B cell (primary cell): ENCODE measurements at regions not wholly inside any gene's neighbourhood (a gene's known extent, or its start where the extent isn't known, plus 50 kb on each side); places are given as distances from the start of the nearest gene placed in this dataset.
A peak's percentile ranks its signal among the peaks of the same experiment; 100 is the strongest.

ENCODE experiments used
- ATAC-seq: fragments of 200-7000 bp; cut with Tn5 transposase; one replicate; pipeline ENCODE4 v1.10.0; 2021; ENCODE audit warnings: low read depth, mild to moderate bottlenecking, moderate number of reproducible peaks, moderate library complexity
- CTCF ChIA-PET: fragments of 350-600 bp; sonication (Branson Sonifier 250); formaldehyde crosslinking; loops from one replicate; lab custom pipeline; 2021; ENCODE audit warnings: antibody characterized with exemption, inconsistent platforms; lab: Charles Lee
- POLR2A ChIA-PET: fragments of 350-600 bp; sonication (Branson Sonifier 250); formaldehyde crosslinking; loops from one replicate; lab custom pipeline; 2021; ENCODE audit warnings: antibody characterized with exemption; lab: Charles Lee
- DNase-seq: peaks from one replicate; pipeline ENCODE4 v3.0.0; 2013
- H2AFZ ChIP-seq: 2 replicates; pipeline ENCODE4 v1.6.1; 2012; ENCODE audit warnings: mild to moderate bottlenecking, low read depth, low read length; ENCODE audit not compliant: insufficient read depth, poor library complexity, severe bottlenecking
- H3K27ac ChIP-seq, 2 donors: 1 replicate in 1 of 2; 2 replicates in 1 of 2; pipeline ENCODE4 v1.5.1; 2012 to 2013; ENCODE audit warnings: low read length in 2 of 2, mild to moderate bottlenecking in 2 of 2, moderate library complexity in 1 of 2
- H3K27me3 ChIP-seq, 4 experiments: fragments of 200-600 bp in 1 of 4; sonication (generic) in 1 of 4; replicated peaks in 1 of 4; 1 replicate in 2 of 4; 2 replicates in 2 of 4; pipeline versions ENCODE4 v1.6.1 to v1.7.0; 2013 to 2016; ENCODE audit warnings: low read length in 3 of 4, mild to moderate bottlenecking in 2 of 4, mixed read lengths in 1 of 4, moderate library complexity in 1 of 4; ENCODE audit not compliant: insufficient read depth in 4 of 4, control insufficient read depth in 3 of 4; ENCODE audit errors: control extremely low read depth in 1 of 4
- H3K36me3 ChIP-seq, 2 experiments: replicated peaks in 1 of 2; 1 replicate in 1 of 2; 2 replicates in 1 of 2; pipeline versions ENCODE4 v1.6.1 to v1.7.1; 2013; ENCODE audit warnings: low read length in 1 of 2; ENCODE audit not compliant: insufficient read depth in 2 of 2, control insufficient read depth in 1 of 2; ENCODE audit errors: control extremely low read depth in 1 of 2, extremely low read depth in 1 of 2
- H3K4me1 ChIP-seq, 2 donors: fragments of 200-600 bp in 1 of 2; sonication (generic) in 1 of 2; 1 replicate in 1 of 2; 2 replicates in 1 of 2; pipeline versions ENCODE4 v1.5.1 to v1.6.1; 2013 to 2017; ENCODE audit warnings: low read length in 2 of 2; ENCODE audit not compliant: control insufficient read depth in 2 of 2, insufficient read depth in 2 of 2
- H3K4me2 ChIP-seq: replicated peaks from 2 replicates; pipeline ENCODE3; 2012; ENCODE audit warnings: mild to moderate bottlenecking, low read depth, low read length; ENCODE audit not compliant: poor library complexity, severe bottlenecking
- H3K4me3 ChIP-seq, 5 experiments: fragments of 200-600 bp in 1 of 5; sonication (generic) in 1 of 5; 1 replicate in 3 of 5; 2 replicates in 2 of 5; pipeline versions ENCODE4 v1.5.1 to v1.7.0; 2011 to 2016; ENCODE audit warnings: low read length in 4 of 5, mild to moderate bottlenecking in 4 of 5, low read depth in 2 of 5, control low read depth in 1 of 5, moderate library complexity in 1 of 5; ENCODE audit not compliant: insufficient read depth in 1 of 5; ENCODE audit errors: control extremely low read depth in 1 of 5, extremely low read depth in 1 of 5
- H3K79me2 ChIP-seq: fragments of 200-600 bp; sonication (generic); one replicate; pipeline ENCODE4 v1.6.0; 2016; ENCODE audit warnings: low read length; ENCODE audit not compliant: control insufficient read depth, insufficient read depth
- H3K9ac ChIP-seq: fragments of 200-600 bp; sonication (generic); 2 replicates; pipeline ENCODE4 v1.6.1; 2017; ENCODE audit warnings: mild to moderate bottlenecking, low read length, moderate library complexity
- H3K9me3 ChIP-seq, 3 donors: one replicate each; pipeline versions ENCODE4 v1.6.1 to v1.7.1; 2013; ENCODE audit warnings: low read length in 2 of 3; ENCODE audit not compliant: control insufficient read depth in 2 of 3, insufficient read depth in 1 of 3; ENCODE audit errors: control extremely low read depth in 1 of 3
- H4K20me1 ChIP-seq: 2 replicates; pipeline ENCODE4 v1.6.0; 2012; ENCODE audit warnings: mild to moderate bottlenecking, low read length; ENCODE audit not compliant: insufficient read depth, control insufficient read depth, poor library complexity, severe bottlenecking
- H3K27ac Mint-ChIP-seq: one replicate; pipeline ENCODE4 v1.8.0; 2021; ENCODE audit warnings: mixed read lengths
- H3K27me3 Mint-ChIP-seq: one replicate; pipeline ENCODE4 v1.8.0; 2021; ENCODE audit warnings: mixed read lengths
- H3K4me1 Mint-ChIP-seq: one replicate; pipeline ENCODE4 v1.8.0; 2021; ENCODE audit warnings: mixed read lengths
- H3K4me3 Mint-ChIP-seq: one replicate; pipeline ENCODE4 v1.8.0; 2021; ENCODE audit warnings: mixed read lengths
- H3K9me3 Mint-ChIP-seq: one replicate; pipeline ENCODE4 v1.8.0; 2022; ENCODE audit warnings: mixed read lengths; ENCODE audit not compliant: insufficient read depth
- CTCF ChIP-seq: fragments of 200-600 bp; IDR thresholded peaks from one replicate; pipeline ENCODE4 v1.8.0; 2022; ENCODE audit warnings: antibody characterized with exemption, mild to moderate bottlenecking
- EZH2 ChIP-seq: IDR thresholded peaks from 2 replicates; pipeline ENCODE4 v1.6.1; 2012; ENCODE audit warnings: borderline replicate concordance, low read depth, mild to moderate bottlenecking, moderate library complexity, low read length; ENCODE audit not compliant: insufficient read depth, poor library complexity, severe bottlenecking
- WGBS: methylation state at CpG from one replicate; pipeline ENCODE4 v1.1.5; 2013; ENCODE audit warnings: missing lambda C conversion rate; ENCODE audit not compliant: insufficient coverage; 5-methylcytosine and 5-hydroxymethylcytosine counted together
- intact Hi-C: fragments of 100-400 bp; cut with micrococcal nuclease; formaldehyde crosslinking; loops from one replicate; pipeline ENCODE4 v1.10.0; 2022

GRCh38 chr4:15376145-15376544 is 51.7 kb upstream of the C1QTNF7 start:
- Mint-ChIP-seq H3K9me3 (no peaks in the 10 kb centered on the region), H3K27ac (peak overlapping the region; percentile 86), H3K27me3 (peaks cover 9% of the 10 kb centered on the region), H3K4me3 (peak overlapping the region; percentile 58), H3K4me1 (peaks cover 23% of the 10 kb centered on the region)
- Histone ChIP-seq H3K36me3 (no peaks in the 10 kb centered on the region), H3K4me1 (peaks cover 15 to 18% of the 10 kb centered on the region in 2 donors), H3K27ac (peak overlapping the region; percentile 59 to 82), H3K9ac (peak overlapping the region; percentile 38), H2AFZ (peak overlapping the region; percentile 73), H4K20me1 (no peaks in the 10 kb centered on the region), H3K4me2 (peak overlapping the region; percentile 65), H3K79me2 (no peaks in the 10 kb centered on the region), H3K4me3 (peak overlapping the region in 2 of 5 experiments; percentile 0 to 31), H3K9me3 (no peaks in the 10 kb centered on the region), H3K27me3 (no peaks in the 10 kb centered on the region)
- intact Hi-C loops = no loop called here
- 16% methylated on average over 5 of the region's 5 CpGs for WGBS
- DNase-seq (peak; percentile 9), ATAC-seq (peak; percentile 28)
- TF ChIP-seq EZH2 (no peak), CTCF (no peak)
- ChIA-PET CTCF (interaction anchor here (3.2 kb wide), 1 partner anchor 20 kb away, joined by 16 read pairs; no protein-coding TSS in a partner anchor), POLR2A (no interaction called here)

- peaks cover 5% of the 10 kb centered on the region for H3K27me3 Mint-ChIP-seq
- Histone ChIP-seq H3K36me3 (no peaks in the 10 kb centered on the region), H3K4me3 (peak overlapping the region in 1 of 5 experiments; percentile 31), H3K79me2 (no peaks in the 10 kb centered on the region), H3K27me3 (no peaks in the 10 kb centered on the region), H4K20me1 (no peaks in the 10 kb centered on the region), H2AFZ (peak overlapping the region; percentile 73), H3K4me2 (peak overlapping the region; percentile 65), H3K27ac (peak overlapping the region; percentile 59 to 82), H3K4me1 (peaks cover 15 to 18% of the 10 kb centered on the region in 2 donors), H3K9ac (no peak overlapping the region), H3K9me3 (no peaks in the 10 kb centered on the region)
- TF ChIP-seq EZH2 (no peak), CTCF (no peak)
- ChIA-PET POLR2A (no interaction called here), CTCF (interaction anchor here (3.2 kb wide), 1 partner anchor 20 kb away, joined by 16 read pairs; no protein-coding TSS in a partner anchor)
- ATAC-seq (no peak), DNase-seq (no peak)
- intact Hi-C loops = no loop called here
- H3K9me3 Mint-ChIP-seq = no peaks in the 10 kb centered on the region
- WGBS = no CpG with 5 or more reads among the region's 2 CpGs
- H3K4me3 Mint-ChIP-seq = peak overlapping the region; percentile 16
- H3K4me1 Mint-ChIP-seq = peaks cover 23% of the 10 kb centered on the region
- H3K27ac Mint-ChIP-seq = peak overlapping the region; percentile 86
These were observed 51.2 kb upstream of the C1QTNF7 start for GRCh38 chr4:15376594-15376993.
